Suprapubic skin (tissue), 4 donors: ENCODE measurements at regions not wholly inside any gene's neighbourhood (a gene's known extent, or its start where the extent isn't known, plus 50 kb on each side); places are given as distances from the start of the nearest gene placed in this dataset.

Source experiments
- DNase-seq, 2 donors: peaks; one replicate each; pipeline ENCODE4 v3.0.0-alpha.2; 2019; ENCODE audit warnings: low spot score in 2 of 2
- H3K27ac ChIP-seq: fragments of 200-600 bp; sonication (generic); one replicate; pipeline ENCODE4 v1.5.1; 2019
- H3K27me3 ChIP-seq: fragments of 200-600 bp; sonication (generic); one replicate; pipeline ENCODE4 v1.5.1; 2019
- H3K36me3 ChIP-seq: fragments of 200-600 bp; sonication (generic); one replicate; pipeline ENCODE4 v1.5.1; 2019
- H3K4me1 ChIP-seq: fragments of 200-600 bp; sonication (generic); one replicate; pipeline ENCODE4 v1.5.1; 2019
- H3K4me3 ChIP-seq: fragments of 200-600 bp; sonication (generic); one replicate; pipeline ENCODE4 v1.5.1; 2019; ENCODE audit warnings: mild to moderate bottlenecking
- H3K9me3 ChIP-seq: fragments of 200-600 bp; sonication (generic); one replicate; pipeline ENCODE4 v1.5.1; 2019
- CTCF ChIP-seq, 2 donors: fragments of 200-600 bp in 1 of 2; fragments of 450-650 bp in 1 of 2; sonication (generic) in 1 of 2; IDR thresholded peaks; one replicate each; pipeline ENCODE4 v1.5.1; 2016 to 2019; ENCODE audit warnings: antibody characterized with exemption in 2 of 2, mild to moderate bottlenecking in 1 of 2, moderate library complexity in 1 of 2
- EP300 ChIP-seq: sonication (generic); formaldehyde crosslinking; IDR thresholded peaks from one replicate; pipeline ENCODE4 v1.6.1; 2017; ENCODE audit warnings: antibody characterized with exemption
- POLR2A ChIP-seq, 2 donors: fragments of 450-650 bp; IDR thresholded peaks; one replicate each; pipeline ENCODE4 v1.6.1; 2017; ENCODE audit warnings: antibody characterized with exemption in 2 of 2, mild to moderate bottlenecking in 2 of 2, moderate library complexity in 2 of 2
- POLR2AphosphoS5 ChIP-seq, 3 donors: sonication (generic); formaldehyde crosslinking; IDR thresholded peaks; one replicate each; pipeline ENCODE4 v1.6.1; 2017; ENCODE audit warnings: antibody characterized with exemption in 3 of 3
- WGBS: methylation state at CpG from one replicate; pipeline ENCODE4 v1.1.5; 2018; 5-methylcytosine and 5-hydroxymethylcytosine counted together

GRCh38 chr5:91255396-91256141, 127.5 kb downstream of the ARRDC3 start:
- H3K27ac ChIP-seq, result no peak overlapping the region
- 96% methylated on average over 4 of the region's 4 CpGs for WGBS
- no peak for DNase-seq

GRCh38 chr5:91252916-91253315, 130.2 kb downstream of the ARRDC3 start:
- H3K4me1 ChIP-seq, result no peaks in the 10 kb centered on the region
- no peak for TF ChIP-seq POLR2A (IDR thresholded peaks at IDR 0.05)
- no peak for TF ChIP-seq POLR2AphosphoS5 (IDR thresholded peaks at IDR 0.05)
- TF ChIP-seq EP300, result no peak
- TF ChIP-seq CTCF (IDR thresholded peaks at IDR 0.05), result no peak
- H3K27ac ChIP-seq, result no peak overlapping the region
- no peaks in the 10 kb centered on the region for H3K36me3 ChIP-seq
- H3K4me3 ChIP-seq, result no peak overlapping the region
- H3K9me3 ChIP-seq, result no peaks in the 10 kb centered on the region
- H3K27me3 ChIP-seq, result no peaks in the 10 kb centered on the region
- WGBS, result 91% methylated on average over 2 of the region's 2 CpGs
- DNase-seq, result no peak

More at GRCh38 chr5:91255396-91256141, 127.5 kb downstream of the ARRDC3 start:
- H3K4me3 ChIP-seq, result no peak overlapping the region
- no peaks in the 10 kb centered on the region for H3K9me3 ChIP-seq
- no peaks in the 10 kb centered on the region for H3K27me3 ChIP-seq
- H3K36me3 ChIP-seq, result no peaks in the 10 kb centered on the region
- no peak for TF ChIP-seq EP300
- no peak for TF ChIP-seq CTCF (IDR thresholded peaks at IDR 0.05)
- no peak for TF ChIP-seq POLR2AphosphoS5 (IDR thresholded peaks at IDR 0.05)
- TF ChIP-seq POLR2A (IDR thresholded peaks at IDR 0.05), result no peak
- H3K4me1 ChIP-seq, result no peaks in the 10 kb centered on the region

GRCh38 chr5:91245871-91246270, 137.2 kb downstream of the ARRDC3 start:
- H3K27ac ChIP-seq, result no peak overlapping the region

GRCh38 chr5:91245074-91245452, 138.1 kb downstream of the ARRDC3 start:
- H3K36me3 ChIP-seq, result no peaks in the 10 kb centered on the region
- no peaks in the 10 kb centered on the region for H3K4me1 ChIP-seq
- H3K4me3 ChIP-seq, result no peak overlapping the region
- H3K27me3 ChIP-seq, result no peaks in the 10 kb centered on the region
- TF ChIP-seq CTCF (IDR thresholded peaks at IDR 0.05) (no peak), POLR2A (IDR thresholded peaks at IDR 0.05) (no peak), EP300 (no peak), POLR2AphosphoS5 (IDR thresholded peaks at IDR 0.05) (no peak)
- H3K9me3 ChIP-seq, result no peaks in the 10 kb centered on the region
- H3K27ac ChIP-seq, result no peak overlapping the region
- WGBS, result 46% methylated on average over 3 of the region's 3 CpGs
- no peak for DNase-seq

More at GRCh38 chr5:91245871-91246270, 137.2 kb downstream of the ARRDC3 start:
- H3K9me3 ChIP-seq, result no peaks in the 10 kb centered on the region
- H3K4me1 ChIP-seq, result no peaks in the 10 kb centered on the region
- no peak for TF ChIP-seq POLR2AphosphoS5 (IDR thresholded peaks at IDR 0.05)
- no peak for TF ChIP-seq POLR2A (IDR thresholded peaks at IDR 0.05)
- no peak for TF ChIP-seq CTCF (IDR thresholded peaks at IDR 0.05)
- no peak for TF ChIP-seq EP300
- 92% methylated on average over 1 of the region's 1 CpG for WGBS
- H3K4me3 ChIP-seq, result no peak overlapping the region
- no peaks in the 10 kb centered on the region for H3K36me3 ChIP-seq
- no peaks in the 10 kb centered on the region for H3K27me3 ChIP-seq
- DNase-seq, result no peak

- WGBS, result 89% methylated on average over 6 of the region's 6 CpGs
- DNase-seq, result no peak
- H3K9me3 ChIP-seq, result no peaks in the 10 kb centered on the region
Measured at GRCh38 chr5:91244380-91245073, 138.6 kb downstream of the ARRDC3 start.

More at GRCh38 chr5:91244380-91245073, 138.6 kb downstream of the ARRDC3 start:
- H3K36me3 ChIP-seq, result no peaks in the 10 kb centered on the region
- H3K4me3 ChIP-seq, result no peak overlapping the region
- no peak for TF ChIP-seq CTCF (IDR thresholded peaks at IDR 0.05)
- TF ChIP-seq POLR2AphosphoS5 (IDR thresholded peaks at IDR 0.05), result no peak
- H3K27ac ChIP-seq, result no peak overlapping the region
- no peaks in the 10 kb centered on the region for H3K27me3 ChIP-seq
- H3K4me1 ChIP-seq, result no peaks in the 10 kb centered on the region
